CD14-positive monocyte (primary cell): ENCODE measurements at regions not wholly inside any gene's neighbourhood (a gene's known extent, or its start where the extent isn't known, plus 50 kb on each side); places are given as distances from the start of the nearest gene placed in this dataset.

Experiments
- DNase-seq, 3 donors: peaks; one replicate each; pipeline ENCODE4 v3.0.0-alpha.2; 2011 to 2022
- H2AFZ ChIP-seq: 2 replicates; pipeline ENCODE4 v1.6.0; 2012; ENCODE audit warnings: mild to moderate bottlenecking, low read depth, low read length, inconsistent platforms; ENCODE audit not compliant: insufficient read depth, poor library complexity, severe bottlenecking
- H3K27ac ChIP-seq, 2 donors: 1 replicate in 1 of 2; 2 replicates in 1 of 2; pipeline ENCODE4 v1.5.1; 2012 to 2013; ENCODE audit warnings: low read length in 2 of 2, control low read depth in 1 of 2, inconsistent platforms in 1 of 2, low read depth in 1 of 2, mild to moderate bottlenecking in 1 of 2
- H3K27me3 ChIP-seq, 2 donors: one replicate each; pipeline versions ENCODE4 v1.6.0 to v1.6.1; 2011 to 2013; ENCODE audit warnings: low read length in 2 of 2; ENCODE audit not compliant: control insufficient read depth in 2 of 2, insufficient read depth in 2 of 2
- H3K36me3 ChIP-seq, 2 donors: replicated peaks in 1 of 2; 1 replicate in 1 of 2; 2 replicates in 1 of 2; pipeline versions ENCODE4 v1.5.1 to v1.6.1; 2012 to 2013; ENCODE audit warnings: low read length in 2 of 2, control low read depth in 1 of 2, inconsistent platforms in 1 of 2, mild to moderate bottlenecking in 1 of 2; ENCODE audit not compliant: insufficient read depth in 2 of 2, control insufficient read depth in 1 of 2
- H3K4me1 ChIP-seq, 2 donors: 1 replicate in 1 of 2; 2 replicates in 1 of 2; pipeline versions ENCODE4 v1.5.1 to v1.6.1; 2012 to 2013; ENCODE audit warnings: low read length in 2 of 2, control low read depth in 1 of 2, inconsistent platforms in 1 of 2, mild to moderate bottlenecking in 1 of 2, moderate library complexity in 1 of 2; ENCODE audit not compliant: insufficient read depth in 2 of 2, control insufficient read depth in 1 of 2
- H3K4me2 ChIP-seq: replicated peaks from 2 replicates; pipeline ENCODE3; 2012; ENCODE audit warnings: low read length, moderate library complexity, mild to moderate bottlenecking; ENCODE audit not compliant: poor library complexity, severe bottlenecking; ENCODE audit errors: extremely low read depth
- H3K4me3 ChIP-seq, 3 experiments: fragments of 200-600 bp in 1 of 3; sonication (generic) in 1 of 3; replicated peaks in 1 of 3; 1 replicate in 2 of 3; 2 replicates in 1 of 3; pipeline ENCODE4 v1.5.1; 2011 to 2013; ENCODE audit warnings: low read length in 3 of 3, mild to moderate bottlenecking in 3 of 3, control low read depth in 2 of 3, low read depth in 2 of 3, inconsistent platforms in 1 of 3, moderate library complexity in 1 of 3
- H3K79me2 ChIP-seq: 2 replicates; pipeline ENCODE4 v1.6.0; 2012; ENCODE audit warnings: mild to moderate bottlenecking, control low read depth, inconsistent platforms, low read length, moderate library complexity; ENCODE audit not compliant: insufficient read depth
- H3K9ac ChIP-seq: 2 replicates; pipeline ENCODE4 v1.6.0; 2017; ENCODE audit warnings: low read length, mild to moderate bottlenecking; ENCODE audit not compliant: insufficient read depth, poor library complexity, severe bottlenecking
- H3K9me3 ChIP-seq, 2 donors: replicated peaks in 1 of 2; 1 replicate in 1 of 2; 2 replicates in 1 of 2; pipeline versions ENCODE4 v1.5.1 to v1.6.1; 2012 to 2013; ENCODE audit warnings: low read length in 2 of 2, control low read depth in 1 of 2; ENCODE audit not compliant: control insufficient read depth in 1 of 2, insufficient read depth in 1 of 2
- H4K20me1 ChIP-seq: 2 replicates; pipeline ENCODE4 v1.6.0; 2012; ENCODE audit warnings: mild to moderate bottlenecking, low read length, control low read depth, moderate library complexity; ENCODE audit not compliant: insufficient read depth
- H3K27ac Mint-ChIP-seq, 7 donors: one replicate each; pipeline ENCODE4 v1.8.0; 2020; ENCODE audit warnings: mild to moderate bottlenecking in 7 of 7, mixed read lengths in 7 of 7, moderate library complexity in 6 of 7, inconsistent platforms in 2 of 7
- H3K27me3 Mint-ChIP-seq, 3 donors: one replicate each; pipeline ENCODE4 v1.8.0; 2021 to 2022; ENCODE audit warnings: low read depth in 3 of 3, mild to moderate bottlenecking in 3 of 3, mixed read lengths in 3 of 3, moderate library complexity in 3 of 3, inconsistent platforms in 1 of 3
- H3K36me3 Mint-ChIP-seq, 2 donors: one replicate each; pipeline ENCODE4 v1.8.0; 2020; ENCODE audit warnings: mixed read lengths in 2 of 2, inconsistent platforms in 1 of 2, mild to moderate bottlenecking in 1 of 2
- H3K4me1 Mint-ChIP-seq: one replicate; pipeline ENCODE4 v1.8.0; 2020; ENCODE audit warnings: mild to moderate bottlenecking, mixed read lengths
- H3K4me3 Mint-ChIP-seq, 2 donors: one replicate each; pipeline ENCODE4 v1.8.0; 2020; ENCODE audit warnings: mild to moderate bottlenecking in 2 of 2, mixed read lengths in 2 of 2, moderate library complexity in 1 of 2
- H3K9me3 Mint-ChIP-seq, 7 donors: one replicate each; pipeline ENCODE4 v1.8.0; 2020 to 2022; ENCODE audit warnings: mixed read lengths in 7 of 7, mild to moderate bottlenecking in 6 of 7, moderate library complexity in 6 of 7, inconsistent platforms in 2 of 7
- CTCF ChIP-seq: fragments of 200-600 bp; IDR thresholded peaks from one replicate; pipeline ENCODE4 v1.8.0; 2022; ENCODE audit warnings: antibody characterized with exemption, mild to moderate bottlenecking
- WGBS: methylation state at CpG from one replicate; pipeline ENCODE4 v1.1.5; 2013; ENCODE audit warnings: missing lambda C conversion rate; ENCODE audit not compliant: insufficient coverage; 5-methylcytosine and 5-hydroxymethylcytosine counted together
- intact Hi-C, 2 donors: fragments of 100-400 bp; cut with micrococcal nuclease; formaldehyde crosslinking; loops; one replicate each; pipeline versions ENCODE4 v1.15.0 to v1.15.1; 2023

- no peak for TF ChIP-seq CTCF
- peak overlapping the region; percentile 52 for H3K4me2 ChIP-seq
- H3K9ac ChIP-seq: no peak overlapping the region
- H3K36me3 ChIP-seq: no peaks in the 10 kb centered on the region
- DNase-seq: peak in 2 of 3 donors; percentile 53 to 60
- H3K79me2 ChIP-seq: no peaks in the 10 kb centered on the region
- Mint-ChIP-seq H3K9me3 (no peaks in the 10 kb centered on the region), H3K27me3 (peaks cover 1 to 3% (median 2%) of the 10 kb centered on the region in 3 donors), H3K27ac (peak overlapping the region; percentile 57 to 86 (median 82)), H3K4me3 (peak overlapping the region; percentile 32 to 55), H3K36me3 (no peaks in the 10 kb centered on the region), H3K4me1 (peaks cover 27% of the 10 kb centered on the region)
- H4K20me1 ChIP-seq: no peaks in the 10 kb centered on the region
- H3K9me3 ChIP-seq: no peaks in the 10 kb centered on the region
- H3K4me3 ChIP-seq: peak overlapping the region in 1 of 3 experiments; percentile 49
- H2AFZ ChIP-seq: peak overlapping the region; percentile 70
- WGBS: no CpG with 5 or more reads among the region's 9 CpGs
- H3K27me3 ChIP-seq: no peaks in the 10 kb centered on the region
- intact Hi-C loops: loop anchor here in 1 of 2 donors (10.0 kb wide), 1 partner anchor 52 kb away; no protein-coding TSS in a partner anchor
- H3K27ac ChIP-seq: peak overlapping the region; percentile 1 to 78
- peaks cover 17 to 27% of the 10 kb centered on the region in 2 donors for H3K4me1 ChIP-seq
Measured at GRCh38 chr14:49982501-49982951, 89.6 kb downstream of the ARF6 start.

GRCh38 chr14:49984424-49984823 lies 91.5 kb downstream of the ARF6 start:
- DNase-seq: no peak
- H3K4me1 ChIP-seq: peaks cover 11 to 19% of the 10 kb centered on the region in 2 donors
- Mint-ChIP-seq H3K27ac (no peak overlapping the region), H3K4me3 (no peak overlapping the region), H3K9me3 (no peaks in the 10 kb centered on the region), H3K4me1 (peaks cover 17% of the 10 kb centered on the region), H3K36me3 (no peaks in the 10 kb centered on the region), H3K27me3 (peaks cover 0 to 3% (median 1%) of the 10 kb centered on the region in 3 donors)
- H2AFZ ChIP-seq: no peak overlapping the region
- no peaks in the 10 kb centered on the region for H3K9me3 ChIP-seq
- H4K20me1 ChIP-seq: no peaks in the 10 kb centered on the region
- no peak overlapping the region for H3K9ac ChIP-seq
- H3K36me3 ChIP-seq: no peaks in the 10 kb centered on the region
- H3K4me3 ChIP-seq: no peak overlapping the region
- no CpG with 5 or more reads among the region's 2 CpGs for WGBS
- no peaks in the 10 kb centered on the region for H3K27me3 ChIP-seq
- intact Hi-C loops: loop anchor here in 1 of 2 donors (10.0 kb wide), 1 partner anchor 50 kb away; no protein-coding TSS in a partner anchor
- no peak overlapping the region for H3K4me2 ChIP-seq
- H3K79me2 ChIP-seq: no peaks in the 10 kb centered on the region
- H3K27ac ChIP-seq: no peak overlapping the region
- TF ChIP-seq CTCF: no peak
